NCI-H82 treated with DMSO at 0.1 percent for 48 hours (cell line): ENCODE measurements at regions not wholly inside any gene's neighbourhood (a gene's known extent, or its start where the extent isn't known, plus 50 kb on each side); places are given as distances from the start of the nearest gene placed in this dataset.
"Not testable (repeated sequence)": the region's sequence is repeated elsewhere in the genome, so short reads cannot be mapped to it uniquely, and the experiment has no call there.

ENCODE experiments used
- DNase-seq: peaks from one replicate; lab custom pipeline; 2025; ENCODE audit not compliant: unreplicated experiment; lab: John Stamatoyannopoulos, UW

DNA sequence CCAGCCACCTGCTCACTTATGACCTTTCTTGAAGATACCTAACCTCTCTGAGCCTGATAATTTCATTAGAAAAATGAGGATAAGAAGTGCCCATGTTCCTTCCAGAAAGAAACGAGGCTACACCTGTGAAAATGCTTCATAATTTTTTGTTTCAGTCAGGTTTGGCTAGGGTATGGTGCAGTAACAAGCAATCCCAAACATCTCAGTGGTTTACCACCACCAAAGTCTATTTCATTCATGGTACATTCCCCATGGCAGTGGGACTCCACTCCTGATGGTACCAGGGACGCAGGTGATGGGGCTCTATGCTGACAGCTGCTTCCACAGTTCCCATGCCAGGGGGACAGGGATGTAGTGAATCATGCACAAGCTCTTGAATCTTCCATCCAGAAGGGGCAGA lies 147.6 kb upstream of the CES5A start:
- no peak for DNase-seq

DNA sequence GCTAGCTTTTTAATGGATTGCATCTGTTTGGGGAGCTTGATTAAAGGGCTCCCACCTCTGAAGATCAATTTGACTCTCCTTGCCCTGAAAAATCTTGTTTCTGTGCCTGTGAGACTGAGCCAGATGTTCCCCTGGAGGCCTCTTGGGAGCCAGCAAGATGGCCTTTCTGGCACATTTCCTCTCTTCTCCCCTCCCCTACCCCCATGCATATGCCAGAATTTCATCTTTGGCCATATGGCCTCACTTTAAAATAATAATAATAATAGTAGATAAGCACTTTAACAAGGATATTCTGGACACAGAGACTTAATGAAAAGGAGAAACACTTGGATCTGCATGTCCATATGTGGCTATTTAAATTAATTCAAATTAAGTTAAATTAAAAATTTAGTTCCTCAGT lies 144.1 kb upstream of the CES5A start:
- DNase-seq: peak; percentile 15

- DNase-seq: peak; percentile 33
These were observed 138.9 kb upstream of the CES5A start for GRCh38 chr16:56013962-56014552.

- no peak for DNase-seq
These were observed 137.3 kb upstream of the CES5A start for GRCh38 chr16:56012482-56012811.

- DNase-seq: no peak
These were observed 136.8 kb upstream of the CES5A start for GRCh38 chr16:56011808-56012481.

- no peak for DNase-seq
These were observed 130.8 kb upstream of the CES5A start for GRCh38 chr16:56005958-56006357.

- no peak for DNase-seq
These were observed 124.5 kb upstream of the CES5A start for GRCh38 chr16:55999683-56000082.

GRCh38 chr16:55993088-55993487 lies 117.9 kb upstream of the CES5A start:
- no peak for DNase-seq

DNA sequence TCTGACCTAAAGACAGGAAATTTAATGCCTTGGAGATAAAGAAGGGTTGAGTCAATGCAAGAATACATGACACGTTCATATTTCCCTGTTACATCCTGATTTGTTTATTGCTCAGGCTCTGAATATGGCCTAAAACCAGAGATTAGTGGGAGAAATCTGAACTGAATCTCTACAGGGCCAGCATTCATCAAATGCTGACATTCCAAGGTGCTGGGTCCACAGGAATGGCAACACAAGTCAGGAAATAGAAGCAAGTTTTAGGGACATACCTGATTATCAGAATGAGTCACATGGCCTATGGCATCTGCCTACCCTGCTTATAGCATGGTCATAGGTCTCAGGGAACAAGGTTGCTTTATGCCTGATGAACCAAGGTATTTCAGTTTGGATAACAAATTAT lies 117.4 kb upstream of the CES5A start:
- DNase-seq: no peak

DNA sequence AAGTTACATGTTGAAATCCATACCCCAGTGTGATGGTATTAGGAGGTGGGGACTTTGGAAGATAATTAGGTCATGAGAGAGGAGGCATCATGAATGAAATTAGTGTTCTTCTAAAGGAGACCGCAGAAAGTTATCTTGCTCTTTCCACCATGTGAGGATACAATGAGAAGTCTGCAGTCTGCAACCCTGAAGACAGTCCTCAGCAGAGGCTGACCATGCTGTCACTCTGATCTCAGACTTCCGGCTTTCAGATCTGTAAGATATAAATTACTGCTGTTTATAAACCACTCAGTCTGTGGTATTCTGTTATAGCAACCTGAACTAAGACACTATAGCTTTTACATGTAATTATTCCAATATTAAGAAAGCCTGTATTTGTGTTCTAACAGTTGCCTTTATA lies 116.7 kb upstream of the CES5A start:
- no peak for DNase-seq

- DNase-seq: no peak
These were observed 114.4 kb upstream of the CES5A start for GRCh38 chr16:55989569-55989907.

DNA sequence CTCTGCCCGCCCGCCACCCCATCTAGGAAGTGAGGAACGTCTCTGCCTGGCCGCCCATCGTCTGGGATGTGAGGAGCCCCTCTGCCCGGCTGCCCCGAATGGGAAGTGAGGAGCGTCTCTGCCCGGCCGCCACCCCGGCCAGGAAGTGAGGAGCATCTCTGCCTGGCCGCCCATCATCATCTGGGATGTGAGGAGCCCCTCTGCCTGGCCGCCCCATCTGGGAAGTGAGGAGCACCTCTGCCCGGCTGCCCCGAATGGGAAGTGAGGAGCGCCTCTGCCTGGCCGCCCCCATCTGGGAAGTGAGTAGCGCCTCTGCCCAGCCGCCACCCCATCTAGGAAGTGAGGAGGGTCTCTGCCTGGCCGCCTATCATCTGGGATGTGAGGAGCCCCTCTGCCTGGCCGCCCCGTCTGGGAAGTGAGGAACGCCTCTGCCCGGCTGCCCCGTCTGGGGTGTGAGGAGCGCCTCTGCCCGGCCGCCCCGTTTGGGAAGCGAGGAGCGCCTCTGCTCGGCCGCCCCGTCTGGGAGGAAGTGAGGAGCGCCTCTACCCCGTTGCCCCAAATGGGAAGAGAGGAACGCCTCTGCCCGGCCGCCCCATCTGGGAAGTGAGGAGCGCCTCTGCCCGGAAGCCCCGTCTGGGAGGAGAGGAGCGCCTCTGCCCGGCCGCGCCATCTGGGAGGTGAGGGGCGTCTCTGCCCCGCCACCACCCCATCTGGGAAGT lies 113.8 kb upstream of the CES5A start:
- DNase-seq: not testable (repeated sequence)

GRCh38 chr16:55988013-55988412 lies 112.8 kb upstream of the CES5A start:
- DNase-seq: no peak

DNA sequence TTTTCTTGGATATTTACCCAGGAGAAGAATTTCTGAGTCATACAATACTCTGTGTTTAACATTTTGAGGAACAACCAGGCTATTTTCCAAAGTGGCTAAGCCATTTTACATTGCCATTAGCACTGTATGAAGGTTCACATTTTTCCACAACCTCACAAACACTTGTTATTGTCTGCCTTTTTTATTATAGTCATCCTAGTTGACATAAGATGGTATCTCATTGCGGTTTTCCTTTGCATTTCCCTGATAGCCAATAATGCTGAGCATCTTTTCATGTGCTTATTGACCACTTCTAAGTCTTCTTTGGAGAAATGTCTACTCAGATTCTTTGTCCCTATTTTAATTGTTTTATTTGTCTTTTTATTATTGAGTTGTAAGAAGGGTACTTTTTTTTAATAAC lies 107.4 kb upstream of the CES5A start:
- no peak for DNase-seq

DNA sequence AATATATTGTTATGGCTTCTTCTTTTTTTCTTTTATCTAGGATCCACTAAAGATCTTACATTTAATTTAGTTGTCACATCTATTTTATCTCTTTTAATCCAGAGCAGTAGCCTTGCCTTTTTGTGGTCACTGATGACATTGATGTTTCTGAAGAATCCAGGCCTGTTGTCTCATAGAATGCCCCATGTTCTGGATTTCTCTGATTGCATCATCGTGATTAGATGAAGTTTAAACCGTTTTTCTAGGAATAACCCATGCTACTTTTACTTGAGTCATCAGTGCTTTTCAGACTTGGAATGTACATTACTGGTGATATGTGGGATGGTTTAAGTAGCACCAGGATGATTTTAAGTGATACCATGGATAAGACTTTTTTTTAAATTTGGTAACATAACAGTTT lies 106.4 kb upstream of the CES5A start:
- DNase-seq: no peak

DNA sequence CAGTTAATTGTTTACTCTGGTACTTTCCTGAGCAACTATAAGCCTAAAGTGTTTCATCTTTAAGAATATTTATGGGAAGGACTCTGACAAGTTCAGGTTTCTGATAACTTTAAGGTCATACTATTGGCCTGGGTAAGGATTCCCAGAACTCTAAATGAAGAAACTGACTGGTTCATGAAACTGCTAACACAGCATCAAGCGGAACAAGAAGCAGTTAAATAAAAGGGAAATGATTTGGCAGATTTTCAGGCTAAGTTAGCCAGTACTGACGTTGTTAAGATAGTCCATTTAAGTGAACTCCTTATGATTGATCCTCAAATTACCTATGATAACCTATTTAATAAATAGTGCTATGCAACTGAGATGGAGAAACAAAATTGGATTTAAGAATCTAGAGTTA lies 101.6 kb upstream of the CES5A start:
- no peak for DNase-seq

DNA sequence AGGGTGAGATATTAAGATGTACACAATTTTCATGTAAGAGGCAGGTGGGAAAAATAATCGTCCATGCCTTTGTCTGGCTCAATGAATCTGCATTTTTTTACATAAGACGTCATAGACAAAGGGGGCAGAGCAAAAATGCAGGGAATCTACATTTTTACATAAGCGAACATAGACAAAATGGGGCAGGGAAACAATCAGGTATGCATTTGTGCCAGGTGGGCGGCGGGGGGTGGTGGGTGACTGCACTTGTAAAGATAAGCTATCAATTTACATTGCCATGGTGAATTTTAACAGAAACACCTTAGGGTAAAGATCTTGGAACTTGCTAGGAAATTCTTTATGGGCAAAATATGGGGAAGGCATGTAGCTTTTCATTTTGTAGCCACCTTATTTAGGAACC lies 96.3 kb upstream of the CES5A start:
- DNase-seq: no peak

DNA sequence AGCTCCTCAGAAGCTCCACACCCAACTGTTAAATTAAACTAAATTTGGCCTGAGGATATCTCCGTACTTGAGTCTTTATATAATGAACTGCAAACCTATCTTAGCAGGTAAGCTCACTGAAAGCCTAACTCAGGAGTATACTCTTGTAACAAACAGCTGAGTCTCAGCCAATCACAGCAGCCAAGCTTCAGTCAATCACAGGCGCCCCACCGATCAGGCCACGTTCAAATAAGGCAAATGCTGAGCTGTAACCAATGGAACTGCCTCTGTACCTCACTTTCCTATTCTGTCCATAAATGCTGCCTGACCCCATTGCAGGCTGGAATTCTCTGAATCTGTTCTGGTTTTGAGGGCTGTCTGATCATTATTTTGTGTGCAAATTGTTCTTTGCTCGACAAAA lies 93.0 kb upstream of the CES5A start:
- DNase-seq: no peak

GRCh38 chr16:55964923-55965475 lies 89.8 kb upstream of the CES5A start:
- no peak for DNase-seq

- no peak for DNase-seq
These were observed 80.7 kb upstream of the CES5A start for GRCh38 chr16:55955845-55956244.

DNA sequence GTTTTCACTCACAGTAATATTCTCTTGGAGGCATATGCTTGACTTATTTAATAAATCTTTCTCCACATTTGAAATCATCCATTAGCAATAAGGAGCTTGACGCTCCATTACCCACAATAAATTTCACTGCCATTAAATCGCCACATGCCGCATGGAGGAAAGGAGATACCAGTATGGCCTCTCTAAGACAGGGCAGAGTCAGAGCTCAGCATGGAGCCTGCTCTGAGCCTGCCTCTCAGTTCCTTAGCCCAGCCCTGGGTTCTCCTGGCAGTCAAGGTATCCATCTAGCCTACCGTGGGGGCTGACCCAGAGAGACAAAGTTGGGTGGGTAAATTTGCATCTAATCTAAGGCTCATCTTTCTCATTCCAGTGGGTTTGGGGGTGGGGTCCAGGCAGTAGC lies 80.3 kb upstream of the CES5A start:
- DNase-seq: no peak

- no peak for DNase-seq
These were observed 79.7 kb upstream of the CES5A start for GRCh38 chr16:55954906-55955305.
